ENCODE measurements at regions not wholly inside any gene's neighbourhood (a gene's known extent, or its start where the extent isn't known, plus 50 kb on each side); places are given as distances from the start of the nearest gene placed in this dataset.

DNA sequence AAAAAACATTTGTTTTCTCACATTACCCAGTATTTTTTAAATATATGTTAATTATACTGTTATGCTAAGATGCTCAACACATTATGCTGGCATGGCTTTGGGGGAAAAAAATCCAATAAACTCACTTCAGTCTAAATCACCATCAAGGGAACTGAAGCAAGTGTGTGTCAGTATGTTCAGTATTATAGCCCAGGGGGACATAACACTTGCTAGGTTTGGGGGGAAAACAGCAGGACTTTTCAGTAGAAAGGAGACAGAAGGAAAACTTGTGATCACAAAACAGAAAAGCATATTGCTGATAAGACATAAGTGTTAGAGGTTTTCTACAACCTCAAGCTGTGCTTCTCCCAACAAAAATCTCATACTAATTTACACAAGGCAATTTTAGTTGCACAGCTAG lies 1759.9 kb upstream of the PCDH20 start:
- no peak for TF ChIP-seq FOXK2 (IDR thresholded peaks at IDR 0.05)
- no peak for TF ChIP-seq TARDBP (IDR thresholded peaks at IDR 0.05)
- TF ChIP-seq FOXA1 (IDR thresholded peaks at IDR 0.05), result no peak
- no peak for TF ChIP-seq CTBP1 (IDR thresholded peaks at IDR 0.05; ENCODE audit: borderline replicate concordance)
- TF ChIP-seq SP1 (IDR thresholded peaks at IDR 0.05), result no peak
- no peak for TF ChIP-seq L3MBTL2 (conservative IDR thresholded peaks at IDR 0.05)
- no peak for TF ChIP-seq FOXM1 (IDR thresholded peaks at IDR 0.05; ENCODE audit: borderline replicate concordance)
- no peak for TF ChIP-seq SUZ12 (IDR thresholded peaks at IDR 0.05)
- TF ChIP-seq HDGF (IDR thresholded peaks at IDR 0.05; ENCODE audit: borderline replicate concordance), result no peak

Data from HEK293T (cell line).